Mononuclear cell (primary cell): ENCODE measurements at regions not wholly inside any gene's neighbourhood (a gene's known extent, or its start where the extent isn't known, plus 50 kb on each side); places are given as distances from the start of the nearest gene placed in this dataset.
"Not testable (repeated sequence)": the region's sequence is repeated elsewhere in the genome, so short reads cannot be mapped to it uniquely, and the experiment has no call there.

Experiments
- H3K27me3 ChIP-seq: 2 replicates; pipeline ENCODE4 v1.6.0; 2011; ENCODE audit warnings: low read length, control low read depth; ENCODE audit not compliant: insufficient read depth
- H3K4me1 ChIP-seq: 2 replicates; pipeline ENCODE4 v1.5.1; 2011; ENCODE audit warnings: mild to moderate bottlenecking, low read length, control low read depth; ENCODE audit not compliant: insufficient read depth
- H3K4me3 ChIP-seq: 2 replicates; pipeline ENCODE4 v1.5.1; 2011; ENCODE audit warnings: mild to moderate bottlenecking, low read length, moderate library complexity
- H3K9me3 ChIP-seq: 2 replicates; pipeline ENCODE4 v1.5.1; 2011; ENCODE audit warnings: low read depth, mild to moderate bottlenecking, control low read depth, low read length

DNA sequence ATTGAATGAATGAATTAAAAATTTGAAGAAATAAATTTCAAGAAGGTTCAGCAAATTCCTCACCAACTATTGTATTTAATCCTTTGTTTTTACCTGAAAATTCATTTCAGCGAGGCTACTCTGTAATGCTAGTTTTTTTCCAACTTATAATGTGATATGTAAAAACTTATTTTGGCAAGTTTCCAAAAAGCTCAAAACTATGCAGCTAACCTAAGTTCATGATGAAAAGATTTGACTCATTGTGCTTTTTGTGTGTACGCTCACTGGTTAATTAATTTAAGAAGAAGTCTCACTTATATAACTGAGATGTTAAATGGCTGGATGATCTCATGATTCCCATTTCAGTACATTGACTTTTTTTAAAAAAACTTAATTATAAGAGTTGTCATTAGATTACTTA, 196.0 kb upstream of the SAMSN1 start:
- no peaks in the 10 kb centered on the region for H3K4me1 ChIP-seq
- no peaks in the 10 kb centered on the region for H3K27me3 ChIP-seq
- H3K9me3 ChIP-seq, result no peaks in the 10 kb centered on the region
- no peak overlapping the region for H3K4me3 ChIP-seq

DNA sequence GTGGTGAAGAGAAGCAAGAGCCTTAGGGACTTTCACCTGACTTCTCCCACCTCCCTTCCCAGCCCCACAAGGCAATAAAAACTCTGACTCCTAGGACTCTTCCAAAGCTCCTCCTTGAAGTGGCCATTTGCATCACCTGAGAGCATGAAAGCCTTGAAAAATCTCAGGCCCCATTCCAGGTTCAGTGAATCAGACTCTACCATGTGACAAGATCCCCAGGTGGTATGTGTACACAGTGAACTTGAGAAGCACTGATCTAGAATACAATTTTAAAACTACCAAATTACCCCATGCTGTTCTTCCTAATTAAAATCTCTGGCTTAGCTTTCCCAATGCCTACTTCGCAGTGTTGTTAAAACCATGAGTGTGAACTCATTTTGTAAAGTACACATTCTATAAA, 195.1 kb upstream of the SAMSN1 start:
- no peaks in the 10 kb centered on the region for H3K27me3 ChIP-seq
- no peak overlapping the region for H3K4me3 ChIP-seq
- H3K4me1 ChIP-seq, result no peaks in the 10 kb centered on the region
- no peaks in the 10 kb centered on the region for H3K9me3 ChIP-seq

GRCh38 chr21:14740692-14741091, 194.6 kb upstream of the SAMSN1 start:
- Histone ChIP-seq H3K4me1 (no peaks in the 10 kb centered on the region), H3K9me3 (no peaks in the 10 kb centered on the region), H3K4me3 (no peak overlapping the region), H3K27me3 (no peaks in the 10 kb centered on the region)

DNA sequence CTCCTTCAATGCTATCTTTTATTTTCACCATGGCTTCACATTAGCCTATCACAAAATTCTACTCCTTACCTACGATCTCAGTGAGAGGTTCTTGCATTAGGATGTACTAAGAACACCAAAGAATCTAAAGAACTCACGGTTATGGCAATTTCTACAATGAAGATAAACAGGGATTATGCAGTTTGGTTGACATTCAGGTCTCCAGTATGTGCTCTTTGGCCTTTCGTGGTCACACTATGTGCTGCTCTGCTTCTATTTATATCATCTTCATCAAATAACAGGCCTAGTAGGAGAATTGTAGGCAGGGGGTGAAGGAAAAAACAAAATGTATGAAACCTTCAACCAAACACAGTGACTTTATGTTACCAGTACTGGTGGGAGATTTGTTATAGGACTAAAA, 194.0 kb upstream of the SAMSN1 start:
- no peak overlapping the region for H3K4me3 ChIP-seq
- H3K27me3 ChIP-seq, result no peaks in the 10 kb centered on the region
- H3K9me3 ChIP-seq, result no peaks in the 10 kb centered on the region
- no peaks in the 10 kb centered on the region for H3K4me1 ChIP-seq

DNA sequence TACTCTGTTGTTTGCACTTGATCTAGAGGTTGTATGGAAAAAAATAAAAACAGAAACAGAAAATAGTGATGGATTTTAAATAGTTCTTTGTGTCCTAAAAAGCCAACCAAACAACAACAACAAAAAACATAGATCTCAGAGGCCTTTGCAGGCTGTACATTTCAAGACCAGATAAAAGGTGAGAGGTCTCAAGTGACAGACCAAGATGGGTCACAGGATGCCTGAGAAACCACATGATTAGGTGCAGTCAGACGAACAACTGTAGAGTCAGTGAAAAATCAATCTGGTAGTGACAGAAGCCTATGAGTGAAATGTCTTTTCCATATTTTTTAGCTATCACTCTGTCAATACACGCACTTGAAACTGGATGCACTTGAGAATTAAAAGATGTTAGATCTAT, 193.5 kb upstream of the SAMSN1 start:
- no peaks in the 10 kb centered on the region for H3K9me3 ChIP-seq
- no peaks in the 10 kb centered on the region for H3K27me3 ChIP-seq
- H3K4me3 ChIP-seq, result no peak overlapping the region
- H3K4me1 ChIP-seq, result no peaks in the 10 kb centered on the region

DNA sequence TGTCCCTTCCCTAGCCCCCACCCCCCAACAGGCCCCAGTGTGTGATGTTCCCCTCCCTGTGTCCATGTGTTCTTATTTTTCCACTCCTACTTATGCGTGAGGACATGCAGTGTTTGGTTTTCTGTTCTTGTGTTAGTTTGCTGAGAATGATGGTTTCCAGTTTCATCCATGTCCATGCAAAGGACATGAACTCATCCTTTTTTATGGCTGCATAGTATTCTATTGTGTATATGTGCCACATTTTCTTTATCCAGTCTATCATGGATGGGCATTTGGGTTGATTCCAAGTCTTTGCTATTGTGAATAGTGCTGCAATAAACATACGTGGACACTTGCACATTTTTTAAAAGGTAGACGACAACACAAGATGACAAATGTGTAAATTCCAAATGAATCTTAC, 192.5 kb upstream of the SAMSN1 start:
- H3K4me3 ChIP-seq, H3K27me3 ChIP-seq, H3K4me1 ChIP-seq: not testable (repeated sequence)

DNA sequence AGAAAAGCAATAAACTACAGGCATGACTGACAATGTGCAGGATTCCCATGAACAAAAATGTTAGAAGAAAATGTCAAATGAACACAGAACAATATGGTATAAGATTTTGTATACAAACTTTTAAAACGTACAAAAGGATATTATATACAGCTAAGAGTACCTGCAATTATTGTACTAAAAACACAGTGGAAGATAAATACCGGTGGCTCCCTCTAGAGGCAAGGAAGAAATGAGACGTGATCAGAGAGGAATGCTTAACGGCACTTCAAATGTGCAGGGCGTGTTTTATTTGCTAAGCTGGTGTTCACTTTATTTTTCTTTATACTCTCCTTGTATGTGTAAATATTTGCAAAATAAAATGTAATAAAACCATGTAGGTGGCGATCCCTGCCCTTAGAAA, 191.8 kb upstream of the SAMSN1 start:
- no peaks in the 10 kb centered on the region for H3K9me3 ChIP-seq
- no peak overlapping the region for H3K4me3 ChIP-seq
- H3K4me1 ChIP-seq, result peaks cover 6% of the 10 kb centered on the region
- no peaks in the 10 kb centered on the region for H3K27me3 ChIP-seq

More for the DNA sequence above, 192.5 kb upstream of the SAMSN1 start:
- not testable (repeated sequence) for H3K9me3 ChIP-seq

- no peaks in the 10 kb centered on the region for H3K27me3 ChIP-seq
- H3K4me3 ChIP-seq, result no peak overlapping the region
- peaks cover 6% of the 10 kb centered on the region for H3K4me1 ChIP-seq
- no peaks in the 10 kb centered on the region for H3K9me3 ChIP-seq
Measured at GRCh38 chr21:14737284-14737691, 191.2 kb upstream of the SAMSN1 start.

GRCh38 chr21:14736672-14737071, 190.6 kb upstream of the SAMSN1 start:
- H3K4me3 ChIP-seq, result no peak overlapping the region
- peaks cover 6% of the 10 kb centered on the region for H3K4me1 ChIP-seq
- no peaks in the 10 kb centered on the region for H3K9me3 ChIP-seq
- H3K27me3 ChIP-seq, result no peaks in the 10 kb centered on the region

DNA sequence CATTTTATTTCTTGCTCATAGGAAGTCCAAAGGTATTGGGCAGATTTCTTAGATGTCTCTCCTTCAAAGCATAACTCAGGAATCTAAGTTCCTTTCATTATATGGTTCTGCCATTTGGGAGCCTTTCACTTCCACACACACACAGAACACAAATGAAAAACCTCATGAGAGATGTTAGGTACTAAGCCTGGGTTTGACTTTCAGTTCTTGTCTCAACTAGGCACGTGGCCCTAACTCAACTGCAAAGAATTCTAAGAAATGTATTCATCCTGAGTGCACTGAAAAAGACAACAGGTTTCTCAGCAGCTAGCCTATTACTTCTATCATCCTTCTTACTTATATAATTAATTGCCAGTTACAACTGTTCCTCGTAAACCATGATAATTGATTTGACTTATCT, 190.0 kb upstream of the SAMSN1 start:
- Histone ChIP-seq H3K4me3 (no peak overlapping the region), H3K27me3 (no peaks in the 10 kb centered on the region), H3K9me3 (no peaks in the 10 kb centered on the region), H3K4me1 (peaks cover 6% of the 10 kb centered on the region)

DNA sequence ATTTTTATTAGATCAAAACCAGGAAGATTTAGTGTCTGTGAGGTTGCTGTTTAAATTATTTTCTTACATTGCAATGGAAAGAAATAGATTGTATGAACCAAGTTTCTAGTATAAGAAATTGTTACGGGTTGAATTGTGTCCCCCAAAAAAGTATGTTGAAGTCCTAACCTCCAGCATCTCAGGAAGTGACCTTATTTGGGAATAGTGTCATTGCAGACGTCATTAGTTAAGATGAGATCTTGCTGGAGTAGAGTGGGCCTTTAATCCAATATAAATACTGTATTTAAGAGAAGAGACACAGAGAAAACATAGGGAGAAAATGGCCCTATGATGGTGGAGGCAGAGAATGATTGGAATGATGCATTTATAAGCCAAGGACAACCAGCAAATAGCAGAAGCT, 188.7 kb upstream of the SAMSN1 start:
- H3K4me3 ChIP-seq, result no peak overlapping the region
- peaks cover 6% of the 10 kb centered on the region for H3K4me1 ChIP-seq

DNA sequence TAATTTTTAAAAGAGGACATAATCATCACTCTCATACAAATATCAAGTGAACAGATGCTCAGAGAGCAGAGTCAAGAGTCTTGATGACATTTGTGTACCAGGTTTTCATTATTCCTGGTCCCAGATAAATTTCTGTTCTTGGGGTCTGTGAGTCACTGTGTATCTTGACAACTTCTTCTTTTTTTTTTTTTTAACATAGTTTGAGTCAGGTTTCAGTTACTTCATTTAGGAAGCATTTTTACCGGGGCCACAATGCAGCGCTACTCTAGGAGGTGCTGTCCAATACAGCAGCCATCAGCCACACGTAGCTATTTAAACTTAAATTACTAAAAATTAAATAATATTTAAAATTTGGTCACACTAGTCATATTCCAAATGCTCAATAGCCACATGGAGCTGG, 188.1 kb upstream of the SAMSN1 start:
- Histone ChIP-seq H3K27me3 (no peaks in the 10 kb centered on the region), H3K4me1 (peaks cover 6% of the 10 kb centered on the region), H3K4me3 (no peak overlapping the region), H3K9me3 (no peaks in the 10 kb centered on the region)

More for the DNA sequence above, 188.7 kb upstream of the SAMSN1 start:
- no peaks in the 10 kb centered on the region for H3K27me3 ChIP-seq
- no peaks in the 10 kb centered on the region for H3K9me3 ChIP-seq

GRCh38 chr21:14725219-14725618, 179.1 kb upstream of the SAMSN1 start:
- no peaks in the 10 kb centered on the region for H3K27me3 ChIP-seq
- no peaks in the 10 kb centered on the region for H3K9me3 ChIP-seq
- no peak overlapping the region for H3K4me3 ChIP-seq
- H3K4me1 ChIP-seq, result no peaks in the 10 kb centered on the region

- Histone ChIP-seq H3K9me3 (no peaks in the 10 kb centered on the region), H3K27me3 (no peaks in the 10 kb centered on the region), H3K4me1 (no peaks in the 10 kb centered on the region), H3K4me3 (no peak overlapping the region)
Measured at GRCh38 chr21:14722841-14723483, 176.8 kb upstream of the SAMSN1 start.

GRCh38 chr21:14720237-14720636, 174.1 kb upstream of the SAMSN1 start:
- Histone ChIP-seq H3K27me3 (no peaks in the 10 kb centered on the region), H3K9me3 (no peaks in the 10 kb centered on the region), H3K4me1 (no peaks in the 10 kb centered on the region), H3K4me3 (no peak overlapping the region)

- no peaks in the 10 kb centered on the region for H3K9me3 ChIP-seq
- H3K4me3 ChIP-seq, result no peak overlapping the region
- H3K27me3 ChIP-seq, result no peaks in the 10 kb centered on the region
- no peaks in the 10 kb centered on the region for H3K4me1 ChIP-seq
Measured at GRCh38 chr21:14718951-14719350, 172.8 kb upstream of the SAMSN1 start.
